NCI-H2227 (cell line): ENCODE measurements at regions not wholly inside any gene's neighbourhood (a gene's known extent, or its start where the extent isn't known, plus 50 kb on each side); places are given as distances from the start of the nearest gene placed in this dataset.
"Not testable (repeated sequence)": the region's sequence is repeated elsewhere in the genome, so short reads cannot be mapped to it uniquely, and the experiment has no call there.

Experiments used
- DNase-seq: peaks from one replicate; lab custom pipeline; 2025; ENCODE audit not compliant: unreplicated experiment; lab: John Stamatoyannopoulos, UW

GRCh38 chr21:15199414-15200383 is 134.9 kb upstream of the NRIP1 start:
- no peak for DNase-seq

- no peak for DNase-seq
Observed at GRCh38 chr21:15203740-15204139, 138.9 kb upstream of the NRIP1 start.

DNA sequence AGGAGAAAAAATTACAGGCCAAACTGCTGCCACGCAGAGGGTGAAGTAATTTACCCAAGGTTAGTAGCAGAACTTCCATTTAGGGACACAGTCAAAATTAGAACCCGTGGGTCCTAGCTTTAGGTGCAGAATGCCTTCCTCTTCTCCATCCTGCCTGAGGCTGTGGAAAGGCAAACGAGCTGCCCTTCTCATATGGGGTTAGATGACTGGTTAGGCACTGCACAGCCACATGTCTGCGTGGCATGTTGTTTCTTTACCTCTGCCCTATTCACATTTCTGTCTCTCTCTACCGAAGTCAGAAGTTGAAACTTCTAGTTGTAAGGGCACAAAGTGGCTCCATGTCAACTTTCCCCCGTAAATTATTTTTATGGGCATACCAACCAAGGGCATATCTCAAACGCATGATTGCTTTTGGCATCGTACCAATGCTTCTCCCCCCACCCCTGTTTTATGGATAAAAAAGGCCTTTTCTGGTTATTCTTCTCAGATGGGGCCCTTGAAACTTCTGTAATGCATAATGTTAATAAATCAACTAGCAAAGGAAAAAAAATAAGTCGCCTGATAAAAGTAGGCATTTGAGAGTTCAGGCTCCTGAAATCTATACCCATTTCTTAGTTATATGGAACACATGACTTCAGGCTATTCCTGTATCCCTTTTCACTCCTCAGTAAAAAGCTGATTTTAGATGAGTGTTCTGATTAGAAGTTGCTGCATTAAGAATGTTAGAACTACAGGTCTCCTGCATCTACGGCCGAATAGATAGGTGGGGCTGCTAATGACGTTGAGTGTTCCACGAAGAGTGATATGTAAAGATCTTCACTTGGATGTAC is 139.6 kb upstream of the NRIP1 start:
- no peak for DNase-seq

GRCh38 chr21:15204970-15205286 is 140.1 kb upstream of the NRIP1 start:
- no peak for DNase-seq

DNA sequence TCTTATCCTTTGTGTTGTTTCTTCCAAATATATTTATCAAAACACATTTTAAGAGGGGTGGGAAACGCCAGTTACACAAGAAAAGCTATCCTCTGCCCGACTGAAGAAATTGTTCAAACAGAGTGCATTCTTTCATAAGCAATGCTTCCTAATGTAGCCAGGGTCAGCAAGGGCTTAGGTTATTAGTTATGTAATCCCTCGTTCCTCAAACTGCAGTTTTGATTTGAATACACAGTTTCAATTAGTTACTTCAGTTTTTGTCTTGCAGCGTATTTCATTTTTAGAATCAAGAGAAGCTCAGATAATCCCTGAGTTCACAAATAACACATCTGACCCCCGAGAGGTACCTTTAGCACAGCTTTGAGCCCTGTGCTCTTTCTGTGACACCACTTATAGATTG is 141.7 kb upstream of the NRIP1 start:
- DNase-seq = no peak

DNA sequence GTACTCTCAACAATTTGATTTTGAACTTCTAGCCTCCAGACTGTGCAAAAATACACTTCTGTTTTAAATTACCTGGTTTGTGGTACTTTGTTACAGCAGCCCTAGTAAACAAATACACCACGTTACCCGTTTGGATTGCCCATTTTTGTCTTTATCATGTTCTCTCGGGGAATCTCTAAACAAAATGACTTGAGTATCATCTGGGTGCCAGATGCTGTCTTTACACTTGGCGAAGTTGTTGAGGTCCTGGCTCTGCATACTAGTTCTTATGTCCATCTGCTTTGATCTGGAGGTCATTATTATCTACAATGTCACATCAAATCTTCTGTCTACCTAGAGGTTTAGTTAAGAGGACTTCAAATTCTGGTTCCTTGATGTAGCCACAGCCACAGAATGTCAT is 142.4 kb upstream of the NRIP1 start:
- DNase-seq = no peak

- DNase-seq = no peak
Observed at GRCh38 chr21:15207635-15208370, 143.0 kb upstream of the NRIP1 start.

GRCh38 chr21:15208786-15209185 is 144.0 kb upstream of the NRIP1 start:
- DNase-seq = no peak

DNA sequence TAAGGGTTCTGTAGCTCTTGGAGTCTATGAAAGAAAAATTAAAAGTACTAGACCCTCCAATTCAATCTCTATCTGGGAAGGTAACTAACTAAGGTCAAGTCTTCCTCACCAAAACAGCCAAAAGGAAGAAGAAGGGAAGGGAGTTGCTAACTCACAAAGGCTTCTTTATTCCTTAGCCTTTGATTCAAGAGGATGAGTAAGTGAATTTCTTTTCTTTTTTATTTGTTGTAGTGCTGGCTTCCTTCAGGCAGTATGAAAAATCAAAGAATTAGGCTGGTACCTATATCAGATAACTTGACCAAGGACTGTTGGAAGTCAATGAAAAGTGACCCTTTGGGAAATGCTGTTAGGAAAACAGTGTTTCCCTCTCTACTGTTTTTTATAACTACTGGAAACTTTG is 144.4 kb upstream of the NRIP1 start:
- DNase-seq = no peak

GRCh38 chr21:15210235-15210678 is 145.5 kb upstream of the NRIP1 start:
- DNase-seq = no peak

DNA sequence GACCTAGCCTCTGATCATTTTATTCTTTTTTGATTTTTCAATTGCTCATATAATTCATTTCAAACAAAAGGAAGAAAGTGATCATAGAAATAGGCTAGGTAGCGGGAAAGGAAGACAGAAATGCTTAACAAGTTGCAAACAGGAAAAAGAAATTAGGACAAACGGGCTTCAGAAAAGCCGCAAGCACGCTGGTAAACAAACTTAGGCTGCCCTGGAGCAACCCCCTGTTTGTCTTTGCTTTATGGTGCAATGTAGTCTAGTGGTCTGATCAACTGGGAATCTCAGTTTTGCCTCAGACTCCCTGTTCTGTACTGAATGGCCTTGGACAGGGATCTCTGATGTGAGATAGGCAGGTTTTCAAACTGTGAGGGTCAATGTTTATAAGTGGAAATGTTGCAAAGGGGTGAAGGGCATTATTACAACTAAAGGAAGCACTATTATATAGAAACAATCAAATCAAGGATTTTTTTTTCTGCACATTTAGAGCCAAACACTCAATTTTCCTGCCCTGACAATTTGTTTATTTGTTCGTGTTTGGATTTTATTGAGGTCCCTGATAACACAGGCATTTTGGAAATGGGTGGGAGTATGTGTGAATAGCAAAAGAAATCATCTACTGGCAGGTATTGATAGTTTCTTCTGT is 146.8 kb upstream of the NRIP1 start:
- DNase-seq = no peak

- DNase-seq = no peak
Observed at GRCh38 chr21:15212206-15212605, 147.4 kb upstream of the NRIP1 start.

- not testable (repeated sequence) for DNase-seq
Observed at GRCh38 chr21:15218476-15218875, 153.7 kb upstream of the NRIP1 start.

DNA sequence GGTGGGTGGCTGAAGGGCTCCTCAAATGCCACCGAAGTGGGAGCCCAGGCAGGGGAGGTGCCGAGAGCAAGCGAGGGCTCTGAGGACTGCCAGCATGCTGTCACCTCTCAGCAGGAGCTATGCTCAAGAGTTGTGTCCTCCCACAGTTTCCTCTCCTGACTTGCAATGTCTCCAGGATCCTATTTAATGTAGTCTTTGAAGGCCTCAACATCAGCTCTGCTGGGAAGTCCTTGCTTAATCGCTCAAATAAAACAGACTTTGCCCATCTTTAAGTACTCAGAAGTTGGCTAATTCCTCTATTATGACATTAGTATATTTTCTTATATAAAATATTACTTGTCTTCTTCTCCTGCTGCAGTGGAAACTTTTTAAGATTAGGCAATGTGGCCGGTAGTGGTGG is 154.2 kb upstream of the NRIP1 start:
- DNase-seq = no peak

DNA sequence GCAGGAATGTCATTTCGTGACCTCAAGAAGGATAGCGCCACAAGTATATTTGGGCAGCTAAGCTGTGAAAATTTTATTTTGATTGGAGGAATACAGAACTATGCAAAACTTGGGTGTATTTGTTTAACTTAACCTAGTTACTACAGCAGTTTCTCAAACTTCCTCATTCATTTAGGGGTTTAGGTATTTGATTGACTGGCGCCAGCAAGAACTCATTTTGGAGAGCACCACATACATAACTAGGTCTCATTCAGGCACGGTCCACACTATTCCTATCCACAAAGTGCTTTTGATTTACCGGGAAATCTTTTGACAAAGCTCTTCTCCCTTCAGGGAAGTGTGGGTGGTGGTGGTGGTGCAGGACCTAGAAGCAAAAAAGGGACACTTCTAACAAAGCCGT is 155.1 kb upstream of the NRIP1 start:
- no peak for DNase-seq

DNA sequence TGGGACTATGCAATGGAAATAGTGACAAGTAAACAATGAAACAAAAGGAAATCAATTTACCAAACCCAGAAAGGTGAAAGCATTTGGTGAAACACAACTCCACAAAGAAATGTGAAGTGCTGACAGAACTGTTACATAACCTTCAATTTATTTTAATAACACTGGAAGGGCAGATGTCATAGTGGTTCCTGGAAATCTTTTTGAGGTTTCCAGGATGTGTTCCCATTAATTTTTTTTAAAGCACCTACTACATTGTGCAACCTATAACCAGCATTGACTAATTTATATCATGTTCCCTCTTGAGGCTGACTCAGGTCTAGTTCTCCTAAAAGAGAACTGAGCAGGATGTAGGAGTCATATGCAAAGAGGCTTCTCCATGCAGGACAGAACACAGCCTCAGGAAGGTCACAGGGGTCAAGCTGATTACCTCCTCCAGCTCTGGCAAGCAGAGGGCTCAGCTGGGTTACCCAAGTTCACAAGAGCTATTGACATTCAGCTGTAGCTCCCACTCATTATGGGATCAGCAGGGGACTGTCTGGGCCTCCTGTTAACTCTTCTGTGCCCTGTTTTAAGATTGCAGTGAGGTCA is 157.1 kb upstream of the NRIP1 start:
- no peak for DNase-seq

GRCh38 chr21:15222707-15223106 is 157.9 kb upstream of the NRIP1 start:
- no peak for DNase-seq

GRCh38 chr21:15224346-15225086 is 159.7 kb upstream of the NRIP1 start:
- DNase-seq = no peak

- DNase-seq = no peak
Observed at GRCh38 chr21:15227919-15228318, 163.1 kb upstream of the NRIP1 start.

- no peak for DNase-seq
Observed at GRCh38 chr21:15229390-15229789, 164.6 kb upstream of the NRIP1 start.
